D721Med (cell line): ENCODE measurements at regions not wholly inside any gene's neighbourhood (a gene's known extent, or its start where the extent isn't known, plus 50 kb on each side); places are given as distances from the start of the nearest gene placed in this dataset.

ENCODE experiments used
- DNase-seq: peaks from one replicate; pipeline ENCODE4 v3.0.0; 2011; ENCODE audit warnings: low spot score; ENCODE audit not compliant: insufficient read length
- FAIRE-seq: peaks from 2 replicates; lab custom pipeline; 2011; peaks lifted over from hg19 to GRCh38; lab: Jason Lieb, UNC
- CTCF ChIP-seq: IDR thresholded peaks from 2 replicates; pipeline ENCODE4 v1.5.1; 2012; ENCODE audit warnings: mild to moderate bottlenecking, control low read depth; ENCODE audit not compliant: insufficient read depth; ENCODE audit errors: missing control alignments

GRCh38 chr10:4470231-4470835 lies 355.7 kb upstream of the AKR1E2 start:
- FAIRE-seq, result no peak
- TF ChIP-seq CTCF, result no peak
- DNase-seq, result no peak

DNA sequence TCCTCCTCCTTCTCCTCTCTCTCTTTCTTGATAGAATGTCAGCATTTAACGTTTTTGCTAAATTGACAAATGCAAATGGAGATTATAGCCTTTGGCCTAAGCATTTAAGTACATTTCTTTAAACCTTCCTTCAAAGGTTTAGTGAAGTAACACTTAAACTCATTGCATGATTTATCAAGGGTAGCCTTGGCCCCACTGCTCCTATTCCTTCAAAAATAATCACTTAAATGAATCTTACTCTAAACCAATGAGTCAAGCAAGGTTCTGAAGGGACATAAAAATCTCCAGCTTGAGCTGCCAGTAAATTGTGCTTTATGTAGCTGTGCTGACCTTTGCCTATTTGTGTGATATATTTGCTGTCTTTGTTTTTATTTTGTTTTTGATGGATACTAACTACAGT lies 358.5 kb upstream of the AKR1E2 start:
- no peak for TF ChIP-seq CTCF
- no peak for FAIRE-seq
- DNase-seq, result no peak

DNA sequence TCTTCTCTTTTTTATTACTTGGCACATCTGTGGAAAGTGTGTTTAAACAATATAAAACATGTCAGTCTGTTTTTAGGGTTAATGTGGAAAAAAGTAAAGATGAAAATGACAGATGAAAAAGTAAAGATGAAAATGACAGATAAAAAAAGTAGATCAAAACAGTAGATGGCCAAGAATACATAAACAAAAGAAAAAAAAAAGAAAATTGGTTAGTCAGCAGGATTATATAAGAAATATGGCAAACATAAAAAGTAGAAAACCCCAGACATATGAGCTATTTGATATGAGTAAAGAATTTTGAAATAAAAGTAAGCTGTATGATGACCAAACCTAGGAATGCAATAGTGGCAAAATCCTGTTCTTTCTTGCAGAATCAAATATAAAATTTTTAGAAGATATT lies 365.7 kb upstream of the AKR1E2 start:
- no peak for DNase-seq
- no peak for TF ChIP-seq CTCF
- FAIRE-seq, result no peak

GRCh38 chr10:4459531-4459930 lies 366.5 kb upstream of the AKR1E2 start:
- DNase-seq, result no peak
- FAIRE-seq, result no peak
- no peak for TF ChIP-seq CTCF

- DNase-seq (no peak), FAIRE-seq (no peak)
Observed at GRCh38 chr10:4457597-4457996, 368.4 kb upstream of the AKR1E2 start.

DNA sequence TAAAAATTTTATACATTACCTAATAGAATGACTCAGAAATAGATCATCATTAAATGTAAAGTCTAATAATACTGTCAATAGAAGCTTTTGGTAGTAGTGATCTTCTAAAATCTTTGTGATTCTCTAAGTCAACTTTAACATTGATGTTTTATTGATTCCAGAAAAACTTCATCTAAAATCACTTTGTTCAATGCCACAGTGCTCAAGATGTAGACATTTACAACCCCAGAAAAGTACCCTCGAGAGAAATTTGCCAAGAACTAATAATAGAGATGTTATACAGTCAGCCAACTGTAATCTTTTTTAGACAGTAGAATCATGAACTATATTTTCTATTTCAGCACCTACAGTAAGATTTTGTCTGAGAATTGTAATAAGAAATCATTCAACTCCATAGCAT lies 369.2 kb upstream of the AKR1E2 start:
- no peak for TF ChIP-seq CTCF
- no peak for DNase-seq
- FAIRE-seq, result no peak

More at GRCh38 chr10:4457597-4457996, 368.4 kb upstream of the AKR1E2 start:
- TF ChIP-seq CTCF, result no peak

- no peak for TF ChIP-seq CTCF
- FAIRE-seq (no peak), DNase-seq (no peak)
Observed at GRCh38 chr10:4456279-4456678, 369.7 kb upstream of the AKR1E2 start.
